GM18499 (cell line): ENCODE measurements at regions not wholly inside any gene's neighbourhood (a gene's known extent, or its start where the extent isn't known, plus 50 kb on each side); places are given as distances from the start of the nearest gene placed in this dataset.

ENCODE experiments used
- ATAC-seq: cut with Tn5 transposase; IDR thresholded peaks from one replicate; pipeline ENCODE4 v1.9.1; 2021; ENCODE audit warnings: moderate number of reproducible peaks; ENCODE audit not compliant: insufficient read depth, unreplicated experiment

DNA sequence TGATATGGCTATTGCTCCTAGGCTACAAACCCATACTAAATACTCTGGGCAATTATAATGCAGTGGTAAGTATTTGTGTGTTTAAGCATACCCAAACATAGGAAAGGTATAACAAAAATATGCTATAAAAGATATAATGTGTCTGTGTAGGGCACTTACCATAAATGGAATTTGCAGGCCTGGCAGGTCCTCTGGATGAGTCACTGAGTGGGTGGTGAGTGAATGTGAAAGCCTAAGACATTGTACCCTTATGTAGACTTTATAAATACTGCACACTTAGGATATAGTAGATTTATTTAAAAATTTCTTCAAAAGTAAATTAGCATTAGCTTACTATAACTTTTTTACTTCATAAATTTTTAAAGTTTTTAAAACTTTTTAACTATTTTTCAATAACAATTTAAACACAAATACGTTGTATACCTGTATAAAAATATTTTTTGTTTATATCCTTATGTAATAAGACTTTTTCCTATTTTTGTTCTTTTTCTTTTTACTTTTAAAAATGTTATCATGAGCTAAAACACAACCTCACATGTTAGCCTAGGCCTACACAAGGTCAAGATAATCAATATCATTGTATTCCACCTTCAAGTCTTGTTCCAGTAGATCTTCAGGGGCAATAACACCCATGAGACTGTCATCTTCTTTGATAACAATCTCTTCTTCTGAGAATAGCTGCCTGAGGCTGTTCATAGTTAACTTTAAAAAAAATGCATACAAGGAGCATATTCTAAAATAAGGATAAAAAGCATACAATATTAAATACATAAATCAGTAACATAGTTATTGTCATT lies 306.3 kb upstream of the RGS18 start:
- no peak for ATAC-seq

DNA sequence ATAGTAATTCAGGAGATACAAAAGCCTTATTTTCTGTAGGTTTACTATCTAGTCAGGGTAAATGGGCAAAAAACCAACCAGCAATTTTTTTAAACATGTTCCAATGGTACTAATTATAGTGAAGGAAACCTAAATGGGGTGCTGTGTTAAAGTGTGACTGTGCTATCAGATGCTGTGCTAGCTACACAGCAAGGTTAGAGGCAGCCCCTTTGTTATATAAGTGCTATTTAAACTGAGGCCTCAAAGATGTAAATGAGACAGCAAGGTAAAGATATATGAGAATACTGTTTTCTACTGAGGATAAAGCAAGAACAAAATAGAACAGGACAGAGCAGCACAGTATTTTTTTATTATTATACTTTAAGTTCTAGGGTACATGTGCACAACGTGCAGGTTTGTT lies 305.4 kb upstream of the RGS18 start:
- no peak for ATAC-seq

DNA sequence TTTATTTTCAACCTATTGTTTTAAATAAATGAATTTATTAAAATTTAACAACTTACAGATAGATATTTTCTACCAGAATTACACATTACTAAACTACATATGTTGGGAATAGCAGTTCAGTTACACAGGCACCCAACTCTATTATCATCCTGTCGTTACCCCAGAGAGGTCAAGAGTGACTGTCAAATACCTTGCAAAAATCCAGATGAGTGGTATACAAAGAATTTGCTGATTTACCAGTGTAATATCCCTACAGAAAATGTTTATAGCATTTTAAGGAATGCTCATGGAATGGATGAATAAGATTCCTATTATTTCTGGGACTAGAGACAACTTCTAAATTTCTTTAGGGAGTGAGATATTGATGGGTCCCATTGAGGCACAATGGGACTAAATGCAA lies 300.7 kb upstream of the RGS18 start:
- ATAC-seq: no peak

DNA sequence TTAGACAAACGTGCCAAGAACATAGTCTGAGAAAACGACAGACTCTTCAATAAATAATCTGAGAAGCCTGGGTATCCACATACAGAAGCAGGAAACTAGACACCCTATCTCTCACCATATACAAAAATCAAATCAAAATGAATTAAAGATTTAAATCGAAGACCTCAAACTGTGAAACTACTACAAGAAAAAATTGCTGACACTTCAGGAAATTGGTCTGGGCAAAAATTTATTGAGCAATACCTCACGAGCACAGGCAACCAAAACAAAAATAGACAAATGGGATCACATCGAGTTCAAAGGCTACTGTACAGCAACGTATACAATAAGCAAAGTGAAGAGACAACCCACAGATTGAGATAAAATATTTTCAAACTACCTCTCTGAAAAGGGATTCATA lies 292.8 kb upstream of the RGS18 start:
- ATAC-seq: no peak

DNA sequence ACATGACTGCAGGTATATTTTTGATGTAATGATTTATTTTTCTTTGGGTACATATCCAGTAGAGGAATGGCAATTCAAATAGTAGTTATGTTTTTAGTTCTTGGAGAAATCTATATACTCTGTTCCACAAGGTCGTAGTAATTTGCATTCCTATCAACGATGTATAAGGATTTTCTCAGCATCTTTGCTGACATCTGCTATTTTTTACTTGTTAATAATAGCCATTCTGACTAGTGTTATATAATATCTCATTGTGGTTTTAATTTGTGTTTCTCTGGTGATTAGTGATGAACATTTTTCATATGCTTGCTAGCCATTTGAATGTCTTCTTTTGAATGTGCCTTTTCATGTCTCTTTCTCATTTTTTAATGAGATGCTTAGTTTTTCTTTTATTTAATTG lies 292.1 kb upstream of the RGS18 start:
- no peak for ATAC-seq

DNA sequence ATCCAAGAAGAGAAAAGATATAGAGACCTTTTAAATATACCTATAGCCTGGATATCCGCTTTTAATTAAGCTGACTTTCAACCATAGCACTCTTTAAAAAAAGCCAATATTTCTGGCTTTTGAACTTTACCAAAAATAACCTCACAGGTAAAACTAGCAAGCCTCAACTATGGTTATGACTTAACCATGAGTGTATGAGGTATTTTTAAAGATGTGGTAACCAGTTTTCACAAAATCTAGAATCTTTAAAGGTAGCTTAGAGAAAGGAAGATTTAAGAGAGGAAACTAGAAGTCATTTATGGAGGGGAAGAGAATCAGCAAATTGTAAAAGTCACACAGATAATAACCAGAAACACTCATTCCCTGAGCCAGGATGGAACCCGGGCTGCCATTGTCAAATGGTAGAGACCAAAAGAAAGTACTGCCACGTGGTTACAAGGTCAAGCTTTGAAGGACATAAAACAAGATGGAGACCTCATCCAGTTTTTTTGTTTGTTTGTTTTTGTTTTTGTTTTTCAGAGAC lies 288.4 kb upstream of the RGS18 start:
- ATAC-seq: no peak

DNA sequence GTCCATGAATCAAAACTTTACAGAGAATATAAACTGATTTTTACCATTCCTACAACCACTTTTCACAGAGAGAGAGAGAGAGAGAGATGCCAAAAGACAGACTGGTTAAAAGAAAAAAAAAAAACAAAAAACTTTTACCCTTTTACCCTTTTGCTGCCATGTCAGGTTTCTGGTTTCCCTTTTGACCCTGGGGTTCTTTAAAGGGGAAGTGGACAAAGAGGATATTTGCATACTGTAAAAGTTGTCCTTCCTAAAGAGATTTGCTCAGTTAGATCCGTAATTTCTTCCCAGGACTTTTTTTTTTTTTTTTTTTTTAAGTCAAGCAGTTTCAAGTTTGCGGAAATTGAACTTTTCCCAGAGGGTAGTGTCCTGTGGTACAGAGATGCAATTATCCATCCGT lies 287.8 kb upstream of the RGS18 start:
- ATAC-seq: no peak

DNA sequence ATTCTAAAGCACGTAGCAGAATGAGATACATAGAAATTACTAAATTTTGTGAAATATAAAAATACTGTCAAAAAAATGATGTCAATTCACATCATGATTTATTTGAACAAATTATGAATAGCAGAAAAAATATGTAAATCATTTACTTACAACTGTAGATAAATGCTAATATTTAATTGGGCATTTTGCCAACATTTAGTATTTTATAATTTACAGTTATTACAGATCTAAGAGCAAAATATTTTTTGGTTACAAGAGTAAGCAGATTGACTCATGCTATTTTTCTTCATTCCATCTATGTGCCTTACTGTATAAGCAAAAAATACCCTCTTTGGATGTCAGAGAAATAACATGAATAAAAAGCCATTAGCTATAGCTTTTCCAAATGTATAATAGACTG lies 282.3 kb upstream of the RGS18 start:
- no peak for ATAC-seq

DNA sequence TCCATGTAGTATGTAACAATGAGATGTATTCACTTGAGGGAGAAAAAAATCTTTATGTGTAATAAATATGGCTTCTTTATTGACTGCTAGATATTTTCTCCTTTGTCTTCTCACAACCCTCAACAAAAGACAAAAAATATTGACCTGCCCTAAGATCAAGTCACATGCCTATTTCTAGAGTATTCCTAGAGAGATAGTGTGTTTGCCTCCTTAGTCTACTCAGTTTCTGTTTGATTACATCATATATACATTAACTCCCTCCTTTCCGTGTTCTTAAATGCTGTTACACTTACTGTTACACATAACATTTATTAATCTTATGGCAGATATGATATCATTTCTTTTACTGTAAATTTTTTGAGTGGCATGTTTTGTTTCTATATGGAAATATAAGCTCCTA lies 281.6 kb upstream of the RGS18 start:
- ATAC-seq: no peak

DNA sequence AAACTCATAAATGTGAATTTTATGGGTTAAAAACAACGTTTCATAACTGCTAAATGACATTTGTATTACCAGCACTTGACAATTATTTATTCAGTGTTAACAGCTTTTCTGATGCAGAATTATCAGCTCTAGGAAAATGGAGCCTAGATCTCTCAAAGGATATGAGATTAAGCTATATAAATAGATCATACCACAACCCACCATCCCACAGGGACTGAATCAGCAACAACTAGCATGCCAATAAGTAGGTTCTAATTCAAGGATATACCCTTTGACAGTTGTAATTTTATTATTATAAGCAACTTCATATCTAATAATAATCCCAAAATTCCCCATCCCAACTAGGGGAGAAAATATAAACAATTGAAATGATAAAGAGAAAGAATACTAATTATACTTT lies 275.4 kb upstream of the RGS18 start:
- no peak for ATAC-seq

DNA sequence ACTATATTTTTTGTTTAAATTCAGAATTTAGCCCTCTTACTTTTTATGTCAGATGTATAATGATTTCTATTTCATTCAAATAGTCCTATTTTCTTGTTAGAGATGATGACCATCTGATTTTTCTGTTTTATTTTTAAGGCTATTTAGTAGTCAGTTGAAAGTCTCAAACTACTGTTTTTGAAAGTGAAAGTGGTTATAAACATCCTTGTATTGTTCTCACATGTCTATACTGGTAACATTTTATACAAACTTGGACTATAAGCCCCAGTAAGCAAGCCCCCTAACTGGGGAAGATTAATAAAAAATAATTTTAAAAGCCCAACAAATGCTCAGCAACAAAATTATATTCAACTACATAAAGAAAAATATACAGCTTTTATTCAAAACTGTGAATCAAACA lies 271.3 kb upstream of the RGS18 start:
- ATAC-seq: peak; percentile 78

DNA sequence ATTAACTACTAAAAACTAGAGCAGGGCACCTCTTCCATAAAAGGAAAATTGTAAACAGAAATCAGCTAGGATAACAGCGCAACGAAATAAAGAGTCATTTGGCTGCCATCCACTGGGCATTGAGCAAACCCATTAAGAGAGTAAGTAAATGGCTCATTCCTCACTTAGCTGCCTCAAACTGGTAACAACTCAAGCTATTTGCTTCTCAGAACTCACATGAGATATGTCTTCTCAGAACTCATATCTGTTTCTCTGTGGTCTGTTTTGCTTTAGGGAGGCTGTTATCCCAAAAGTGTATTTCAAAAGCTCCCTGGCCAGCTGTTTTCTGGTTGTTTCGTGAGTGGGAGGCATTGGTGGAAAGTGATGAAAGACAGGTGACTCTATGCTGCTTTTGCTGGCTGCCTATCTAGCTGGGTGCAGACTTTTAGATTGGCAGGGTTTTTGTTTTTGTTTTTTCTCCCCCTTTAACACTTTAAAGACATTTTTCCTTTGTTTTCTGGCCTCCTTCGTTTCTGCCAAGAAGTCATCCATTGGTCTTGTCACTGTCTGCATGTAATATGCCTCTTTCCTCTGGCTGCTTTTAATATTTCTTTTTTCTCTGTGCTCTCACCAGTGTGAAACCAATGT lies 269.2 kb upstream of the RGS18 start:
- no peak for ATAC-seq

DNA sequence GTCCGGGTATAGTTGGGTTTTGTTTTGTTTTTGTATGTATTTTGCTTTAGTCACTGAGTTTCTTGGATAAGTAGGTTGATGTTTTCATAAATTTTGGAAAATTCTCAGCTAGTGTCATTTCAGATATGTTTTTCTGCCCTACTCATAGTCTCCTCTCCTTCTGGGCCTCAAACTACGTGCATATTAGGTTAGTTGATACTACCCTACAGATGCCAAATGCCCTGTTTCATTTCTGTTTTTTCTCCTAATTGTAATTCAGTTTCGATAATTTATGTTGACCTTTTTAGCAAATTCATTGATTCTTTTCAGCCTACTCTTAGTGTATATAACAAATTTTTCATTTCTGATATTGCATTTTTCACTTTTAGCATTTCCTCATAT lies 268.6 kb upstream of the RGS18 start:
- no peak for ATAC-seq

DNA sequence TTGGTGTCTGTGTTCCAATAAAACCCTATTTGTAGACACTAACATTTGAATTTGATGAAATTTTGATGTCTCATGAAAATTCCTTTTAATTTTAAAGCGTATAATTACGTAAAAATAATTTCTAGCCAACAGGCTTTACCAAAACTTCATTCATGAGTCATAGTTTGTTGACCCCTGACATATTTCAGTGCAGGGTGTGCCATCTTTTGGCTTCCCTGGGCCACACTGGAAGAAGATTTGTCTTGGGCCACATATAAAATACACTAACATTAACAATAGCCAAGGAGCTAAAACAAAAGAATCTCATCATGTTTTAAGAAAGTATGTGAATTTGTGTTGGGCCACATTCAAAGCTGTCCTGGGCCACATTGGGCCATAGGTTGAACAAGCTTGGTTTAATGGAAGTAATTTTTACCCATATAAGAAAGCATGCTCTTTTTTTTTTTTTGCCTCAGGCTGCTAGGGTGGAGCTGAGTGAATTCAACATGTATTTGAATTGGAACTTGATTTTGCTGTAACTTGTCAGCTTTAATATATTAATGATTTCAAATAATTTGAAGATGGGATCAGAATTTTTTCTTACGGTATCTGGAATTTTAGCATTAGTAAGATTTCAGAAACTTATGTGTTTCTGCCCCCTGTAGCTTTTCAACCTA lies 267.7 kb upstream of the RGS18 start:
- ATAC-seq: no peak

DNA sequence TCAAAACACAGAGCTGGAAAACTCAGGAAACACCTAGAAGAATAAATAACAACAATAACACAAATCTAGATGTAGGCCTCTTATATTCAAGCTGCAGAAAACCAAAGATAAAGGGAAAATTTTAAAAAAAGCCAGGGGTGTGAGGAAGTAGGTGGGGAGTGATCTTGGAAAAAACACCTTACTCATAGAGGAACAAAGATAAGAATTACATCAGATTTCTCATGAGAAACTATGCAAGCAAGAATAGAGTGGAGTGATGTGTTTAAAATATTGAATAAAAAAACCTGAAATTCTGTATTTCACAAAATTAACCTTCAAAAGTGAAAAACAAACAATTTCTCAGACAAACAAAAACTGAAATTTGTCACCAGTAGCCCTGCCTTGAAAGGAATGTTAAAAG lies 265.5 kb upstream of the RGS18 start:
- no peak for ATAC-seq

DNA sequence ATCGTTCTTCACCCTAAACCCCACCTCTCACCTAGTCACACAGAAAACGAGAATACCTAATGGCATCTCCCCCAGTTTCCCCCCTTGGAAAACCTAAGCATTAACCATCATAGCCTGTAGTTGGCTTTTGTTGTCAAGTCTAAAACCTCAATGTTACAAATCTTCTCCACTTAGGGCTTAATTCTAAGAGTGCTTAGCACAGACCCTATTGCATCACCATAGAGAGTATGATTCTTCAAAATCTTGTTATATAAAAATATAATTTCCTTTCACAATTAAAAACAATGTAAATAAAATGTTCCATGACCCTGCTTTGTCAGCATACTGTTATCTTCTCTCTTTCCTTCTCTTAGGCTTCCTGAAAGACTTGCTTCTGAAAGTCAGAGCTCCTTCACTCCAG lies 263.2 kb upstream of the RGS18 start:
- no peak for ATAC-seq

DNA sequence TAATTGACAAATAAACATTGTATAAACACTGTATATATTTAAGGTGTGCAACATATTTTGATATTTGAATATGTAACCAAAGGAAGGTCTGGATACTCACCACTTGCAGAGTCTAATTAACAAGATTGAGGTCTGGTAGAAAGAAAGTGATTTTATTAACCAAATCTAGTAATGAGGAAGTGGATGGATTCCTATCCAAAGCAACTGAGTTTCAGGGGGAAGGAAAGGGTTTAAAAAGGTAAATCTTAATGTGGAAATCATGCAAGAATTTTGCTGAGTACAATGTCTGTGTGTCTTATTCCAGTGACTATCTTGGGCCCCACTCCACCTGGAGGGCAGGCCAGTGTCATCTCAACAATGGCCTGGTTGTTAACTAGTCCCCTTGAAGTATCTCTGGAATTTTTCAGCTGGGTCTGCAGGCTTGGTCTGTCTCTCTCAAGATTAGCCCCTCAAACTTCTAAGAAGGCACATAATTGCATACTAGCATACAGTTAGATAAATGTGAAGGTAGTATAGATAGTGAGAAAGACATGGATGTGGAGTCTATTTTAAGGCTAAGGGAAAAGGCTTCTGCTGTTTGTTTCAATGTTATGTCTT lies 262.7 kb upstream of the RGS18 start:
- no peak for ATAC-seq

DNA sequence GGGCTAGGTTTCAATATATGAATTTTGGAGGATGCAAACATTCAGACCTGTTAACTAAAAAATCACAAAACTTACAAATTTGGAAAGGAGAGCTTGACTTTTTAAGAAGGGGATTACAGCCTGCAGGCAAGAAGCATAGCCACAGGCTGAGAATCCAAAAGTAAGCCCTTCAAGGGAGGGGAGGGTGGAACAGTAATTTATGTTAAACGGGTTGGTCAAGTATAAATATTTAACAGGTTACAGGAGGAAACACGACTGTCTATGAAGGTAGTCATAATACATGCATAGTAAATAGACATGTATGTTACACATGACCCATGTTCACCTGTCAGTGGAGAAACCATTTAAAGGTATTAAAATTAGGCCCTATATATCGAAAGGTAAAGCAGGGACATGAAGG lies 261.1 kb upstream of the RGS18 start:
- ATAC-seq: no peak

DNA sequence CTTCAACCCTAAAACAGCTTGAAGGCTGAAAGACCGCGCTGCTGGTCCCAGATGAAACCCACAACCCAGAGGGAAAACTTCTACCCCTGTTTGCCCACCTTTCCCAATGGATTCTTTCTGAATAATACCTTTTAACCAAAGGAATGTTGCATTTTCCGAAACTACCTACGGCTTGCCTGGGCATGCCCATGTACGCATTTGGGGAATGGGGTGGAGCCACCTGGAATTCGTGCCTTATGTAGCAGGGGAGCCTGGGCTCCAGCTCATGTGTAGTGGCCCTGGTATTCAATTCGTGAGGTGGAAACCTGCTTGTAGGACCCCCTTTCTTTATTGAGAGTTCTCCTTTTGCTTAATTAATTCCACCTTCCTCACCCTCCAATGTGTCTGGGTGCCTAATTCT lies 256.6 kb upstream of the RGS18 start:
- ATAC-seq: no peak

DNA sequence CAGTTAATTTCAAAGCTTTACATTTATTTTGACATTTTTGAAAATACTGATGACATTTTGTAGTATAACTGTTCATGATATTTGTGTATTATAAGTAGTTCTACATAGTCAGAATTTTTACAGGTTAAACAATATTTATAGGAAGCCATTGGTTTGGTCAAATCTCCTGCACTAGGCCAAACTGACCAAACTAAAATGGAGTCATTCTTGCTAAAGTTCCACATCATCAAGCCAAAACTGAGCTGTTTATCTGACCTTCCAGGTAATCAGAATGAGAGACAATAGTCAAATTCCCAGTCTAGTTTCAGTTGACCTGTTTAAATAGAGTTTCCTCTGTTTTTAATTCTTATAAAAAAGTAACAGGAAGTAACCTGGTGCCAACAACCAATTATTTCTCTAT lies 253.3 kb upstream of the RGS18 start:
- ATAC-seq: no peak

DNA sequence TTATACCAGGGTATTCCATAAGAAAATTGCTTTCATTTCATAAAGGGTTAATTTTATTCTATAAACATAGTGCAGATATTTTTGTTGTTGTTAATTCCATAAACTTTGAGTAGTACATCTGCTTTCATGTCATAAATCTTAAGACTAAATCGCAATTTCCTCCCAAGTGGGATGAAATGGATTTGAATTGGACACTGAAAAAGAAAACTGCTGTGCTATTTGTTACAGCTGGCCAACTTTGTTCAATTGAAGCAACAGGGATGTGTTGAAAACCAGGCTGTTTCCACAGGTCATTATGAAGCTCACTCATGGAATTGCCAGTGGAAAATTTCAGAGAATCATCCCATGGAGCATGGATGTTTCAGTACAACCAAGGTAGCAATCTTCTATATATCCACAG lies 252.5 kb upstream of the RGS18 start:
- ATAC-seq: no peak
